ENCODE measurements at regions not wholly inside any gene's neighbourhood (a gene's known extent, or its start where the extent isn't known, plus 50 kb on each side); places are given as distances from the start of the nearest gene placed in this dataset.

GRCh38 chr6:104402572-104402971, 457.1 kb downstream of the HACE1 start (continued):
- no peak for TF ChIP-seq GTF2I (CRISPR knock-in tag; conservative IDR thresholded peaks at IDR 0.05)
- no peak for TF ChIP-seq USF2 (CRISPR knock-in tag; IDR thresholded peaks at IDR 0.05)

GRCh38 chr6:104401926-104402325, 457.8 kb downstream of the HACE1 start:
- Mint-ChIP-seq H3K36me3 (no peaks in the 10 kb centered on the region), H3K4me1 (peaks cover 7% of the 10 kb centered on the region), H3K9me3 (no peaks in the 10 kb centered on the region), H3K27me3 (ENCODE audit: low read depth) (no peaks in the 10 kb centered on the region), H3K4me3 (no peak overlapping the region), H3K27ac (no peak overlapping the region)
- DNase-seq (ENCODE audit: low spot score) (no peak), ATAC-seq (no peak)
- ChIA-PET CTCF (no interaction called here), POLR2A (no interaction called here)
- no peak for TF ChIP-seq SMAD3 (CRISPR knock-in tag; IDR thresholded peaks at IDR 0.05; ENCODE audit: borderline replicate concordance)
- no peak for TF ChIP-seq USF1 (CRISPR knock-in tag; IDR thresholded peaks at IDR 0.05)
- no peak for TF ChIP-seq ETV6 (CRISPR knock-in tag; IDR thresholded peaks at IDR 0.05)
- no peak for TF ChIP-seq IRF1 (CRISPR knock-in tag; IDR thresholded peaks at IDR 0.05)
- no peak for TF ChIP-seq E2F5 (CRISPR knock-in tag; IDR thresholded peaks at IDR 0.05)
- no peak for TF ChIP-seq ELF4 (CRISPR knock-in tag; IDR thresholded peaks at IDR 0.05; ENCODE audit: low read depth)
- TF ChIP-seq AR (CRISPR knock-in tag; IDR thresholded peaks at IDR 0.05), result no peak
- TF ChIP-seq ERG (CRISPR knock-in tag; IDR thresholded peaks at IDR 0.05), result no peak
- TF ChIP-seq MXD4 (CRISPR knock-in tag; IDR thresholded peaks at IDR 0.05; ENCODE audit: borderline replicate concordance), result no peak
- no peak for TF ChIP-seq NR3C1 (CRISPR knock-in tag; conservative IDR thresholded peaks at IDR 0.05; ENCODE audit: low read depth)
- no peak for TF ChIP-seq ZNF281 (CRISPR knock-in tag; IDR thresholded peaks at IDR 0.05)
- TF ChIP-seq CREB1 (CRISPR knock-in tag; IDR thresholded peaks at IDR 0.05), result no peak

Measured in WTC11 (cell line).